ENCODE measurements at regions not wholly inside any gene's neighbourhood (a gene's known extent, or its start where the extent isn't known, plus 50 kb on each side); places are given as distances from the start of the nearest gene placed in this dataset.

GRCh38 chr7:116423499-116423898 is 76.0 kb upstream of the CAV2 start:
- no peak for TF ChIP-seq ZNF217 (IDR thresholded peaks at IDR 0.05)
- TF ChIP-seq POU2F2 (IDR thresholded peaks at IDR 0.05; ENCODE audit: borderline replicate concordance, low read depth, low read length): no peak
- no peak for TF ChIP-seq ATF3 (IDR thresholded peaks at IDR 0.05; ENCODE audit: borderline replicate concordance, extremely low read depth, low read depth, low read length)
- no peak for TF ChIP-seq ESRRA (IDR thresholded peaks at IDR 0.05; ENCODE audit: low read length)
- TF ChIP-seq WRNIP1 (IDR thresholded peaks at IDR 0.05; ENCODE audit: borderline replicate concordance, low read depth, low read length): no peak
- TF ChIP-seq KDM1A (IDR thresholded peaks at IDR 0.05; ENCODE audit: borderline replicate concordance): no peak
- no peak for TF ChIP-seq SIN3A (IDR thresholded peaks at IDR 0.05; ENCODE audit: low read depth, low read length)
- no peak for TF ChIP-seq CTCF (IDR thresholded peaks at IDR 0.05 in 2 of 3, conservative IDR thresholded peaks at IDR 0.05 in 1 of 3; ENCODE audit: control insufficient read depth in 2 of 3, extremely low read depth in 1 of 3, insufficient read depth in 1 of 3, low read depth in 3 of 3, low read length in 3 of 3)
- no peak for TF ChIP-seq BRCA1 (IDR thresholded peaks at IDR 0.05; ENCODE audit: low read depth, low read length)
